Ascending aorta (tissue), 2 donors: ENCODE measurements at regions not wholly inside any gene's neighbourhood (a gene's known extent, or its start where the extent isn't known, plus 50 kb on each side); places are given as distances from the start of the nearest gene placed in this dataset.

Experiments used
- DNase-seq, 2 donors: peaks; one replicate each; pipeline ENCODE4 v3.0.0-alpha.2; 2019; ENCODE audit warnings: low spot score in 2 of 2
- H3K27ac ChIP-seq, 2 donors: fragments of 200-600 bp; sonication (generic); one replicate each; pipeline ENCODE4 v1.5.1; 2016 to 2017; ENCODE audit warnings: mild to moderate bottlenecking in 1 of 2
- H3K27me3 ChIP-seq: fragments of 200-600 bp; sonication (generic); one replicate; pipeline ENCODE4 v1.5.1; 2017
- H3K36me3 ChIP-seq, 2 donors: fragments of 200-600 bp; sonication (generic); one replicate each; pipeline ENCODE4 v1.5.1; 2016
- H3K4me1 ChIP-seq, 2 donors: fragments of 200-600 bp; sonication (generic); one replicate each; pipeline ENCODE4 v1.5.1; 2016 to 2017; ENCODE audit warnings: mild to moderate bottlenecking in 1 of 2
- H3K4me3 ChIP-seq, 2 donors: fragments of 200-600 bp; sonication (generic); one replicate each; pipeline ENCODE4 v1.5.1; 2016 to 2017; ENCODE audit warnings: mild to moderate bottlenecking in 1 of 2
- H3K9me3 ChIP-seq, 2 donors: fragments of 200-600 bp; sonication (generic); one replicate each; pipeline ENCODE4 v1.5.1; 2016
- CTCF ChIP-seq, 3 experiments: fragments of 200-600 bp in 2 of 3; fragments of 450-650 bp in 1 of 3; sonication (generic) in 2 of 3; IDR thresholded peaks; one replicate each; pipeline ENCODE4 v1.5.1; 2016 to 2019; ENCODE audit warnings: antibody characterized with exemption in 3 of 3, mild to moderate bottlenecking in 1 of 3, moderate library complexity in 1 of 3
- intact Hi-C: fragments of 100-400 bp; cut with DNase I; formaldehyde crosslinking; loops from one replicate; pipeline ENCODE4 v1.15.1; 2023

DNA sequence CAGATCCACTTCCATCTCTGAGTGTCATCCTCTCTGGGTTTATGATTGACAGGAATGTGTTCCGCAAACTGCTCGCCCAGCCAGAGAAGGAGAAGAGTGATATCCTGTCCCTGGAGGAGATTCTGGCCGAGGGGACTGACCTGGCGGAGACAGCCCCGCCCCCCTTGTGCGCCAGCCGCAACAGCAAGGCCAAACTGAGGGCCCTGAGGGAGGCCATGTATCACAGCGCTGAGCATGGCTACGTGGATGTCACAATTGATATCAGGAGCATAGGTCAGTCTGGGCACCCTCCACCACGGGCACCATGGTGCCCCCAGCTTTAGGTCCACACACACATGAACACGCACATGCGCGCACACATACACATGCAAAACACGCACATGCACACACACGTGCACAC, 67.5 kb upstream of the PWP1 start:
- intact Hi-C loops: no loop called here
- Histone ChIP-seq H3K4me1 (no peaks in the 10 kb centered on the region), H3K27me3 (no peaks in the 10 kb centered on the region)

DNA sequence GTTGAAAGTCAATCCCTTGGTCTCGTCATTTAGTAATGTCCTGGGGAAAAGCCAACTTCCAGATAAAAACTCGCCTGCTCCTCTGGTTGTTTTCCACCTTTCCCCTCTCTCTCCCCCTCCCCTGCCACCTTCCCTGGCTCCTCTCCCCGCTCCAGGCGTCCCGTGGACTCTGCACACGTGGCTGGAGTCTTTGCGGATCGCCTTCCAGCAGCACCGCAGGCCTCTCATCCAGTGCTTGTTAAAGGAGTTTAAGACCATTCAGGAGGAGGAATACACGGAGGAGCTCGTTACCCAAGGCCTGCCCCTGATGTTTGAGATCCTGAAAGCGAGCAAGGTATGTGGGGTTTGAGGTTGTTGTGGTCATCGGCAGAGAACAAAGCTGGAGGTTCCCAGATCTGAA, 65.8 kb upstream of the PWP1 start:
- TF ChIP-seq CTCF (IDR thresholded peaks at IDR 0.05): no peak
- H3K36me3 ChIP-seq: no peaks in the 10 kb centered on the region
- intact Hi-C loops: no loop called here
- DNase-seq: no peak
- H3K4me1 ChIP-seq: no peaks in the 10 kb centered on the region
- H3K9me3 ChIP-seq: no peaks in the 10 kb centered on the region
- no peak overlapping the region for H3K4me3 ChIP-seq
- no peaks in the 10 kb centered on the region for H3K27me3 ChIP-seq
- no peak overlapping the region for H3K27ac ChIP-seq

More for the DNA sequence above, 67.5 kb upstream of the PWP1 start:
- TF ChIP-seq CTCF (IDR thresholded peaks at IDR 0.05): no peak
- no peak for DNase-seq
- Histone ChIP-seq H3K9me3 (no peaks in the 10 kb centered on the region), H3K4me3 (no peak overlapping the region), H3K36me3 (no peaks in the 10 kb centered on the region), H3K27ac (no peak overlapping the region)

DNA sequence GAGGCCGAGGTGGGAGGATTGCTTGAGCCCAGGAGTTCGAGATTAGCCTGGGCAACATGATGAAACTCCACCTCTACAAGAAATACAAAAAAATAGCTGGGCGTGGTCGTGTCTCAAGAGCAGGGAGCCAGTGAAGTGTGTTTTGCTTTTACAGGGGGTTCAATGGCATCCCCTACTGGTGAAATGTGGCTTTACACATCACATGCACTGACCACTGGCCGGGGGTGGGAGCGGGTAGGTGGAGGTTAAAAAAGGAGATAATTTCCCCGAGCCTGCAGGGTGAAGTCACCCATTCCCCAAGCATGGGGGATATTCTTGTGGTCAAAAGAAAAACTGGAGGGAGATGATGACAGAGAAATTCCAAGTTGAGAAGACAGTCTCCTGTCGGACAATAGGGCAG, 63.6 kb upstream of the PWP1 start:
- H3K4me3 ChIP-seq: no peak overlapping the region
- no peaks in the 10 kb centered on the region for H3K4me1 ChIP-seq
- H3K9me3 ChIP-seq: peaks cover 0 to 6% of the 10 kb centered on the region in 2 donors
- TF ChIP-seq CTCF (IDR thresholded peaks at IDR 0.05): peak in 1 of 3 experiments; percentile 12
- H3K27ac ChIP-seq: no peak overlapping the region
- no peak for DNase-seq
- H3K36me3 ChIP-seq: no peaks in the 10 kb centered on the region
- intact Hi-C loops: no loop called here
- H3K27me3 ChIP-seq: no peaks in the 10 kb centered on the region

DNA sequence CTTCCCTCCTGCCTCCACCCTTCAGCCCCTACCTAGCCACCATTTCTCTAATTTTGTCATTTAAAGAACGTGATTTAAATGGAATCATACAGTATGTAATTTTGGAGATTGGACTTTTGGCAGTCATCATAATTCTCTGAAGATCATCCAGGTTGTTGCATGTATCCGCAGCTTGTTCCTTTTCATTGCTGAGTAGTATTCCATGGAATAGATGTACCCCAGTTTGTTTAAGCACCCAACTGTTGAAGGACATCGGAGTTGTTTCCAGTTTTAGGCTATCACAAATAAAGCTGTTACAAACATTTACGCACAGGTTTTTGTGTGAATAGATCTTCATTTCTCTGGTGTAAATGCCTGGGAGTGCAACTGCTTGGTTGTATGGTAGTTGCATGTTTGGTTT, 61.1 kb upstream of the PWP1 start:
- no peak overlapping the region for H3K27ac ChIP-seq
- intact Hi-C loops: no loop called here
- TF ChIP-seq CTCF (IDR thresholded peaks at IDR 0.05): no peak
- H3K9me3 ChIP-seq: peaks cover 0 to 6% of the 10 kb centered on the region in 2 donors
- no peak for DNase-seq
- no peaks in the 10 kb centered on the region for H3K4me1 ChIP-seq
- H3K4me3 ChIP-seq: no peak overlapping the region
- no peaks in the 10 kb centered on the region for H3K27me3 ChIP-seq
- no peaks in the 10 kb centered on the region for H3K36me3 ChIP-seq

DNA sequence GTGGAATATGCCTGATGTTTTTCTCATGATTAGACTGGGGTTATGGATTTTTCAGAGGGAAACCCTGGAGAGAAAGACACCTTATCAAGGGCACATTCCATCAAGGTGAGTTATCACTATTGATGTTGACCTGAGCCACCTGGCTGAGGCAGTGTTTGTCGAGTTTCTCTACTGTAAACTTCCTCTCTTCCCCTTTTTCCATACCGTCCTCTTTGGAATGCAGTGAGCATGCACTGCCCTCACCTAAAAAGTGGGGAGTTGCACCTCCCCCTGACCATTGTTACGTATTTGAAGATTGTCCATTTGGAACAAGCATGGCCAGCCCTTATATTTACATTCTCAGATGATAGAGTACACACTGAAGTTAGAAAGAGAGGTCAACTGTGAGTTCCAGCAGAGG, 53.9 kb upstream of the PWP1 start:
- H3K36me3 ChIP-seq: no peaks in the 10 kb centered on the region
- TF ChIP-seq CTCF (IDR thresholded peaks at IDR 0.05): no peak
- H3K4me1 ChIP-seq: no peaks in the 10 kb centered on the region
- DNase-seq: no peak
- intact Hi-C loops: no loop called here
- H3K27me3 ChIP-seq: no peaks in the 10 kb centered on the region
- no peak overlapping the region for H3K4me3 ChIP-seq
- H3K27ac ChIP-seq: no peak overlapping the region
- H3K9me3 ChIP-seq: no peaks in the 10 kb centered on the region

GRCh38 chr12:107632246-107632645, 53.4 kb upstream of the PWP1 start:
- TF ChIP-seq CTCF (IDR thresholded peaks at IDR 0.05): no peak
- no peaks in the 10 kb centered on the region for H3K4me1 ChIP-seq
- intact Hi-C loops: no loop called here
- no peaks in the 10 kb centered on the region for H3K9me3 ChIP-seq
- DNase-seq: no peak
- no peaks in the 10 kb centered on the region for H3K36me3 ChIP-seq
- no peaks in the 10 kb centered on the region for H3K27me3 ChIP-seq
- no peak overlapping the region for H3K27ac ChIP-seq
- H3K4me3 ChIP-seq: no peak overlapping the region
